ENCODE measurements at regions not wholly inside any gene's neighbourhood (a gene's known extent, or its start where the extent isn't known, plus 50 kb on each side); places are given as distances from the start of the nearest gene placed in this dataset.
"Not testable (repeated sequence)": the region's sequence is repeated elsewhere in the genome, so short reads cannot be mapped to it uniquely, and the experiment has no call there.

GRCh38 chr3:125697979-125698640 is 102.8 kb upstream of the OSBPL11 start:
- not testable (repeated sequence) for DNase-seq

GRCh38 chr3:125715651-125716050 is 120.4 kb upstream of the OSBPL11 start:
- DNase-seq, result no peak

- DNase-seq, result peak; percentile 83
Measured at GRCh38 chr3:125732151-125732550, 136.9 kb upstream of the OSBPL11 start.

- DNase-seq, result not testable (repeated sequence)
Measured at GRCh38 chr3:125741991-125742718, 146.9 kb upstream of the OSBPL11 start.

- peak; percentile 18 for DNase-seq
Measured at GRCh38 chr3:125742845-125743244, 147.5 kb upstream of the OSBPL11 start.

- not testable (repeated sequence) for DNase-seq
Measured at GRCh38 chr3:125757050-125757449, 161.8 kb upstream of the OSBPL11 start.

- DNase-seq, result not testable (repeated sequence)
Measured at GRCh38 chr3:125758641-125759130, 163.4 kb upstream of the OSBPL11 start.

GRCh38 chr3:125762601-125763000 is 167.3 kb upstream of the OSBPL11 start:
- not testable (repeated sequence) for DNase-seq

GRCh38 chr3:125766285-125766826 is 171.1 kb upstream of the OSBPL11 start:
- DNase-seq, result peak; percentile 21

GRCh38 chr3:125766931-125767330 is 171.6 kb upstream of the OSBPL11 start:
- not testable (repeated sequence) for DNase-seq

GRCh38 chr3:125767641-125768040 is 172.3 kb upstream of the OSBPL11 start:
- no peak for DNase-seq

GRCh38 chr3:125768821-125769220 is 173.5 kb upstream of the OSBPL11 start:
- DNase-seq, result not testable (repeated sequence)

GRCh38 chr3:125771506-125771905 is 176.2 kb upstream of the OSBPL11 start:
- DNase-seq, result not testable (repeated sequence)

- not testable (repeated sequence) for DNase-seq
Measured at GRCh38 chr3:125774433-125775034, 179.2 kb upstream of the OSBPL11 start.

- DNase-seq, result not testable (repeated sequence)
Measured at GRCh38 chr3:125775106-125775505, 179.8 kb upstream of the OSBPL11 start.

GRCh38 chr3:125775606-125776294 is 180.5 kb upstream of the OSBPL11 start:
- not testable (repeated sequence) for DNase-seq

GRCh38 chr3:125779276-125779675 is 184.0 kb upstream of the OSBPL11 start:
- DNase-seq, result not testable (repeated sequence)

GRCh38 chr3:125779918-125780317 is 184.6 kb upstream of the OSBPL11 start:
- DNase-seq, result not testable (repeated sequence)

GRCh38 chr3:125781678-125782077 is 186.4 kb upstream of the OSBPL11 start:
- not testable (repeated sequence) for DNase-seq

- DNase-seq, result not testable (repeated sequence)
Measured at GRCh38 chr3:125790312-125790711, 178.7 kb upstream of the ROPN1B start.

- not testable (repeated sequence) for DNase-seq
Measured at GRCh38 chr3:125791021-125791420, 178.0 kb upstream of the ROPN1B start.

GRCh38 chr3:125810010-125810409 is 159.0 kb upstream of the ROPN1B start:
- not testable (repeated sequence) for DNase-seq

GRCh38 chr3:125822175-125822574 is 146.8 kb upstream of the ROPN1B start:
- DNase-seq, result peak; percentile 91
